ENCODE measurements at regions not wholly inside any gene's neighbourhood (a gene's known extent, or its start where the extent isn't known, plus 50 kb on each side); places are given as distances from the start of the nearest gene placed in this dataset.

- no peak for TF ChIP-seq POLR2A (IDR thresholded peaks at IDR 0.05)
- TF ChIP-seq CTCF (IDR thresholded peaks at IDR 0.05), result no peak
Measured at GRCh38 chrX:39996536-39996935, 101.2 kb downstream of the BCOR start.
